AG04450 (cell line): ENCODE measurements at regions not wholly inside any gene's neighbourhood (a gene's known extent, or its start where the extent isn't known, plus 50 kb on each side); places are given as distances from the start of the nearest gene placed in this dataset.

Experiments
- CTCF ChIA-PET: fragments of 300-600, 350-600 bp; formaldehyde crosslinking; extraction: SDS; loops from one replicate; lab custom pipeline; 2022; ENCODE audit warnings: antibody characterized with exemption, inconsistent platforms; lab: Charles Lee
- POLR2A ChIA-PET: fragments of 350-600 bp; formaldehyde crosslinking; extraction: SDS; loops from one replicate; lab custom pipeline; 2021; ENCODE audit warnings: antibody characterized with exemption, inconsistent platforms; lab: Yijun Ruan, JAX
- DNase-seq: peaks from one replicate; pipeline ENCODE4 v3.0.0-alpha.2; 2011; ENCODE audit warnings: low read depth, low spot score
- H3K27ac ChIP-seq: one replicate; pipeline ENCODE4 v1.5.1; 2012; ENCODE audit warnings: low read depth, low read length, control low read depth
- H3K27me3 ChIP-seq: one replicate; pipeline ENCODE4 v1.6.0; 2012; ENCODE audit warnings: low read length; ENCODE audit not compliant: control insufficient read depth, insufficient read depth
- H3K4me3 ChIP-seq: 2 replicates; pipeline ENCODE4 v1.5.1; 2011; ENCODE audit warnings: mild to moderate bottlenecking, low read depth, low read length, control low read depth
- H3K9me3 ChIP-seq: 2 replicates; pipeline ENCODE4 v1.5.1; 2012; ENCODE audit warnings: low read length; ENCODE audit not compliant: control insufficient read depth, insufficient read depth
- TF ChIP-seq, protein P1 (sequence below): IDR thresholded peaks from 2 replicates; pipeline ENCODE4 v1.5.1; 2011; ENCODE audit warnings: low read depth, low read length, control low read depth, inconsistent platforms

DNA sequence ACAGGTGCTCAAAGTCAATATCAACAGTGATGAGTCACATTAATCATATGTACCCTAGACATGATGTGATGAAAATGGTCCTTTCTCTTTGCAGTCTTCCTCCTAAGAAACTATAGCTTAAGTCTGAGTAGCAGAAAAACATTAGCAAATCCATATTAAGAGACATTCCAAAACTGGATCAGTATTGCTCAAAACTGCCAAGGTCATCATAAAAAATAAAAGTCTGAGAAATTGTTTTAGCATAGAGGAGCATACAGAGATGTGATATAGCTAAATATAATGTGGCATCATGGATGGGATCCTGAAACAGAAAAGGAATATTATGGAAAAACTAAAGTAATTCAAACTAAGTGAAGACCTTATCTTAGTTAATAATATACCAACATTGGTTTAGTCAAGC, 1316.1 kb downstream of the SUCLG1 start:
- Histone ChIP-seq H3K4me3 (no peak overlapping the region), H3K27me3 (no peaks in the 10 kb centered on the region), H3K27ac (no peak overlapping the region), H3K9me3 (no peaks in the 10 kb centered on the region)
- ChIA-PET POLR2A (no interaction called here), CTCF (interaction anchor here (0.6 kb wide), 1 partner anchor 72 kb away, joined by 3 read pairs; no protein-coding TSS in a partner anchor)
- TF ChIP-seq, protein P1, sequence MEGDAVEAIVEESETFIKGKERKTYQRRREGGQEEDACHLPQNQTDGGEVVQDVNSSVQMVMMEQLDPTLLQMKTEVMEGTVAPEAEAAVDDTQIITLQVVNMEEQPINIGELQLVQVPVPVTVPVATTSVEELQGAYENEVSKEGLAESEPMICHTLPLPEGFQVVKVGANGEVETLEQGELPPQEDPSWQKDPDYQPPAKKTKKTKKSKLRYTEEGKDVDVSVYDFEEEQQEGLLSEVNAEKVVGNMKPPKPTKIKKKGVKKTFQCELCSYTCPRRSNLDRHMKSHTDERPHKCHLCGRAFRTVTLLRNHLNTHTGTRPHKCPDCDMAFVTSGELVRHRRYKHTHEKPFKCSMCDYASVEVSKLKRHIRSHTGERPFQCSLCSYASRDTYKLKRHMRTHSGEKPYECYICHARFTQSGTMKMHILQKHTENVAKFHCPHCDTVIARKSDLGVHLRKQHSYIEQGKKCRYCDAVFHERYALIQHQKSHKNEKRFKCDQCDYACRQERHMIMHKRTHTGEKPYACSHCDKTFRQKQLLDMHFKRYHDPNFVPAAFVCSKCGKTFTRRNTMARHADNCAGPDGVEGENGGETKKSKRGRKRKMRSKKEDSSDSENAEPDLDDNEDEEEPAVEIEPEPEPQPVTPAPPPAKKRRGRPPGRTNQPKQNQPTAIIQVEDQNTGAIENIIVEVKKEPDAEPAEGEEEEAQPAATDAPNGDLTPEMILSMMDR = no peak
- no peak for DNase-seq

DNA sequence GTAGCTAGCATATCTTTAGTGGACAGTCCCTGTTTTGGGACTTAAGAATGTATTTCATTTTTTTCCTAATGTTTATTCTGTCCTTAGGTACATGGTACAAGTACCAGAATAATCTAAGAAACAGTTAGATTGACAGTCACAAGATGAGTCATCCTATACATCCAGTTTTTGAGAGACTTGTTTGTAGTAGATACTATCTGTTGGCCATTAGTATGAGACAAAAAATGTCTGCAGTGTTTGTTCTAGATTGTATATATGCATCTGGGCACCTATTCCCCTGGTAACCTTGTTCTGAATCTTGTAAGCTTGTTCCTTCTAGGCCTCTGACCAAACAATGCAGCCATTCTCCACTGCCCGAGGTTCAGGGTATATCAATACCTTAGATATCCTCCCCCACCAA, 1343.5 kb downstream of the SUCLG1 start:
- Histone ChIP-seq H3K27me3 (no peaks in the 10 kb centered on the region), H3K9me3 (no peaks in the 10 kb centered on the region), H3K27ac (no peak overlapping the region), H3K4me3 (no peak overlapping the region)
- ChIA-PET POLR2A (no interaction called here), CTCF (no interaction called here)
- TF ChIP-seq, protein P1 = no peak
- DNase-seq = no peak

DNA sequence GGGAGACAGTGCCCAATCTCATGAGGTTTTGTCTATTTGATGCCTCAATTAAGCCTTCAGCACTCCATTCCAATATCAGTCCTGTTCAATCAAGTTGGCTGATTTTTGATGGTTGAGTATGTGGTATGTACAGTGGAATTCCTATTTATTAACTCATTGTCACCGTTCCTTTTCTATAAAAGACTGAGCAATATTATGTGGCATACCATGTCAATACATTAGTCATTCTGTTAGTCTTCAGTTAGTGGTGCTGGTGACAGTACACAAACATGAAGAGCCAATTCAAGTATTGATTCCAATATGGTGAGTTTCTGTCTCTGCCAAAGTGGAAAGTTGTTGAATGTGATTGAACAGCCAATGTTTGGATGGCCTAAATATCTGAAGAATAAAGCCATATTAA, 1343.9 kb downstream of the SUCLG1 start:
- ChIA-PET CTCF (no interaction called here), POLR2A (no interaction called here)
- H3K9me3 ChIP-seq = no peaks in the 10 kb centered on the region
- DNase-seq = no peak
- TF ChIP-seq, protein P1 = no peak
- H3K4me3 ChIP-seq = no peak overlapping the region
- no peak overlapping the region for H3K27ac ChIP-seq
- no peaks in the 10 kb centered on the region for H3K27me3 ChIP-seq

DNA sequence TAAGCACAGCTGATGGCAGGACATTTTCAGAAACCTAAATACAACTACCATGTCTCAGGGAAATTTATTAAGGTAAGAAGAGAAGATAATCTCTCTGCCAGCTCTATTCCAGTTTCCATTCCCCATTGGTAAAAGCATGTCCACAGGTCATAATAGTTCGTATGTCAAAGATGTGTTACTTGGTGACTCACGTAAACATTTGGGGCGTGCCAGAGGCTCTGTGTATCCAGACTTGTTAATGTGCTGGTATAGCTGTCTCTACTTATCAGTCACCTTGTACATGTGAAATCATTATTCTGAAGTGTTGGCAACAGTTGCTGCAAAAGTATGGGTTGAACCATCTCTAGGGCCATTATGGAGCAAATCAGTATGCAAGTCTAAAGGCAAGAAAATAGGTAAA, 1345.1 kb downstream of the SUCLG1 start:
- Histone ChIP-seq H3K4me3 (no peak overlapping the region), H3K27ac (no peak overlapping the region), H3K9me3 (no peaks in the 10 kb centered on the region), H3K27me3 (no peaks in the 10 kb centered on the region)
- ChIA-PET POLR2A (no interaction called here), CTCF (no interaction called here)
- no peak for DNase-seq
- TF ChIP-seq, protein P1 = no peak

DNA sequence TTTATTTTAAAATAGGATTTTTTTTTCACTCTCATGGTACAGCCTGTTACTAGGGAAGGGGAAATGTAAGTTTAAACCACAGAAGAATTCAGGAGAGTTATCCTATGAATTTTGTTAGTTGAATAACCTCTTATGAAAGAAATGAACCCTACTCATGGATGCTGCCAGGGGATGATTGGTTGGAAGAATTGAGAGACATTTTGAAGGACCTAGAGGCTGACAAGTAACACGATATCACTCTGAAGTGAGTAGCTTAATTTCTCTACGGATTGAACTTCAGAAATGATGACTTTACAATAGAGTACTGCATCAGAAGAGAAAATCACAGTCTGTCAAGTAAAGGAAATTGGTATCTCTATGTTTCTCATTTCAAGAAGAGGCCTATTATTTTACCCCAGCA, 1346.2 kb downstream of the SUCLG1 start:
- CTCF ChIA-PET = no interaction called here
- H3K27me3 ChIP-seq = no peaks in the 10 kb centered on the region
- no peak overlapping the region for H3K4me3 ChIP-seq
- no peak for DNase-seq
- no peak overlapping the region for H3K27ac ChIP-seq
- TF ChIP-seq, protein P1 = no peak
- POLR2A ChIA-PET = no interaction called here
- H3K9me3 ChIP-seq = no peaks in the 10 kb centered on the region
